OCI-LY1 (cell line): ENCODE measurements at regions not wholly inside any gene's neighbourhood (a gene's known extent, or its start where the extent isn't known, plus 50 kb on each side); places are given as distances from the start of the nearest gene placed in this dataset.

Experiments used
- H2AFZ ChIP-seq: fragments of 200-600 bp; sonication (generic), shearing (Covaris generic); 2 replicates; pipeline ENCODE4 v1.6.0; 2014; ENCODE audit warnings: antibody characterized with exemption, mild to moderate bottlenecking, low read length
- H3F3A ChIP-seq: fragments of 200-600 bp; sonication (generic), shearing (Covaris generic); 2 replicates; pipeline ENCODE4 v1.6.0; 2014; ENCODE audit warnings: mild to moderate bottlenecking, antibody characterized with exemption, low read length, moderate library complexity; ENCODE audit not compliant: insufficient read depth
- H3K27ac ChIP-seq: fragments of 200-600 bp; sonication (generic); 2 replicates; pipeline ENCODE4 v1.5.1; 2014; ENCODE audit warnings: low read length, mixed run types, mild to moderate bottlenecking, low read depth; ENCODE audit not compliant: poor library complexity, severe bottlenecking
- H3K27me3 ChIP-seq: fragments of 200-600 bp; sonication (generic); 2 replicates; pipeline ENCODE4 v1.6.0; 2014; ENCODE audit warnings: antibody characterized with exemption, mild to moderate bottlenecking, low read length, moderate library complexity; ENCODE audit not compliant: insufficient read depth
- H3K36me3 ChIP-seq: fragments of 200-600 bp; sonication (generic); 2 replicates; pipeline ENCODE4 v1.6.1; 2014; ENCODE audit warnings: mild to moderate bottlenecking, antibody characterized with exemption, low read length, moderate library complexity, mixed read lengths; ENCODE audit not compliant: insufficient read depth
- H3K4me1 ChIP-seq: fragments of 200-600 bp; sonication (generic); 2 replicates; pipeline ENCODE4 v1.5.1; 2014; ENCODE audit warnings: mild to moderate bottlenecking, low read length, moderate library complexity; ENCODE audit not compliant: insufficient read depth, severe bottlenecking
- H3K4me2 ChIP-seq: fragments of 200-600 bp; sonication (generic), shearing (Covaris generic); 2 replicates; pipeline ENCODE4 v1.6.1; 2014; ENCODE audit warnings: low read length
- H3K4me3 ChIP-seq: fragments of 200-600 bp; sonication (generic); 2 replicates; pipeline ENCODE4 v1.5.1; 2014; ENCODE audit warnings: low read length, low read depth, mild to moderate bottlenecking, mixed read lengths; ENCODE audit not compliant: poor library complexity, severe bottlenecking
- H3K79me2 ChIP-seq: fragments of 200-600 bp; shearing (Covaris generic); 2 replicates; pipeline ENCODE4 v1.6.1; 2016; ENCODE audit warnings: mixed run types, low read length, mixed read lengths; ENCODE audit not compliant: insufficient read depth
- H3K9ac ChIP-seq: fragments of 200-600 bp; sonication (generic), shearing (Covaris generic); 2 replicates; pipeline ENCODE4 v1.6.1; 2014; ENCODE audit warnings: mild to moderate bottlenecking, low read length, mixed read lengths
- H3K9me2 ChIP-seq: fragments of 200-600 bp; sonication (generic), shearing (Covaris generic); 2 replicates; pipeline ENCODE4 v1.6.1; 2014; ENCODE audit warnings: low read depth, mild to moderate bottlenecking, low read length, mixed read lengths
- H3K9me3 ChIP-seq: fragments of 200-600 bp; shearing (Covaris generic); 2 replicates; pipeline ENCODE4 v1.6.1; 2014; ENCODE audit warnings: low read length, mixed read lengths
- H4K20me1 ChIP-seq: fragments of 200-600 bp; sonication (generic), shearing (Covaris generic); 2 replicates; pipeline ENCODE4 v1.6.0; 2016; ENCODE audit warnings: mild to moderate bottlenecking, low read length; ENCODE audit not compliant: insufficient read depth
- CTCF ChIP-seq: fragments of 200-600 bp; sonication (generic), shearing (Covaris generic); IDR thresholded peaks from 2 replicates; pipeline ENCODE4 v1.5.1; 2017; ENCODE audit warnings: mild to moderate bottlenecking, antibody characterized with exemption, low read length, moderate library complexity, mixed read lengths
- EZH2 ChIP-seq: fragments of 200-600 bp; sonication (generic), shearing (Covaris generic); IDR thresholded peaks from 2 replicates; pipeline ENCODE4 v1.8.0; 2017; ENCODE audit warnings: borderline replicate concordance, mixed run types, mild to moderate bottlenecking, antibody characterized with exemption, low read length, moderate library complexity, mixed read lengths

- no peak overlapping the region for H3K4me3 ChIP-seq
- no peaks in the 10 kb centered on the region for H3K79me2 ChIP-seq
- no peaks in the 10 kb centered on the region for H3K27me3 ChIP-seq
- H3K9ac ChIP-seq, result no peak overlapping the region
- H3K9me3 ChIP-seq, result no peaks in the 10 kb centered on the region
- no peaks in the 10 kb centered on the region for H3K4me1 ChIP-seq
- H3K9me2 ChIP-seq, result no peaks in the 10 kb centered on the region
- TF ChIP-seq CTCF (no peak), EZH2 (no peak)
- H3K4me2 ChIP-seq, result no peak overlapping the region
- no peaks in the 10 kb centered on the region for H4K20me1 ChIP-seq
- H3K36me3 ChIP-seq, result no peaks in the 10 kb centered on the region
- no peaks in the 10 kb centered on the region for H3F3A ChIP-seq
- H3K27ac ChIP-seq, result no peak overlapping the region
- H2AFZ ChIP-seq, result no peak overlapping the region
Measured at GRCh38 chr13:90700340-90700739, 647.1 kb upstream of the MIR17HG start.

DNA sequence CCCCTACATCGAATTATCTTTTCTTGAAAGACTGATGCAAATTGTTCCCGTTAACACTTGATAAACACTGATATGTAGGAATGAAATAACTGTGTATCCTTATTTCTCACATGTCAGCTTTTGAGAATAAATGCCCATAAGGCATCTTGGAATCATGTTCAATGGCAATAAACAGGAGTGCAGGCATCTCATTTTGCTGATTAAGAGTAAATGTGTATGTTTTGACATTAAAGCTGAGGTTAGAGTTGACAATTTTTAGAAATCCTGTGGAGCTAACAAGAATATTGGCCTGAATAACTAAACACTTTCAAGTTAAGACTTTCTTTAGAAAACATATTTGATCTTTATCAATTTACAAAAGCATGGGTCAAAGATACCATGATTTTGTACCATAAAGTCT lies 646.2 kb upstream of the MIR17HG start:
- Histone ChIP-seq H3F3A (no peaks in the 10 kb centered on the region), H3K9me3 (no peaks in the 10 kb centered on the region)

GRCh38 chr13:90702050-90702449 lies 645.4 kb upstream of the MIR17HG start:
- no peak overlapping the region for H2AFZ ChIP-seq
- H3K4me3 ChIP-seq, result no peak overlapping the region
- no peaks in the 10 kb centered on the region for H3F3A ChIP-seq
- H3K4me1 ChIP-seq, result no peaks in the 10 kb centered on the region
- H3K4me2 ChIP-seq, result no peak overlapping the region
- no peaks in the 10 kb centered on the region for H3K79me2 ChIP-seq
- H3K27ac ChIP-seq, result no peak overlapping the region
- H3K9ac ChIP-seq, result no peak overlapping the region
- no peak for TF ChIP-seq EZH2
- TF ChIP-seq CTCF, result no peak
- H4K20me1 ChIP-seq, result no peaks in the 10 kb centered on the region
- no peaks in the 10 kb centered on the region for H3K36me3 ChIP-seq
- no peaks in the 10 kb centered on the region for H3K27me3 ChIP-seq
- no peaks in the 10 kb centered on the region for H3K9me3 ChIP-seq
- H3K9me2 ChIP-seq, result no peaks in the 10 kb centered on the region

More for the DNA sequence above, 646.2 kb upstream of the MIR17HG start:
- Histone ChIP-seq H3K36me3 (no peaks in the 10 kb centered on the region), H3K79me2 (no peaks in the 10 kb centered on the region), H3K4me3 (no peak overlapping the region), H3K4me1 (no peaks in the 10 kb centered on the region), H2AFZ (no peak overlapping the region), H3K9me2 (no peaks in the 10 kb centered on the region), H3K27me3 (no peaks in the 10 kb centered on the region), H3K9ac (no peak overlapping the region), H3K27ac (no peak overlapping the region), H4K20me1 (no peaks in the 10 kb centered on the region), H3K4me2 (no peak overlapping the region)
- TF ChIP-seq CTCF (no peak), EZH2 (no peak)
